HCT116 (cell line): ENCODE measurements at regions not wholly inside any gene's neighbourhood (a gene's known extent, or its start where the extent isn't known, plus 50 kb on each side); places are given as distances from the start of the nearest gene placed in this dataset.

Source experiments
- ATAC-seq: fragments of 200-7000 bp; cut with Tn5 transposase; 2 replicates; pipeline ENCODE4 v1.9.1; 2020; ENCODE audit warnings: mild to moderate bottlenecking, moderate library complexity
- BruUV-seq: library from RNA; stranded (reverse); fragments of 400-500 nt; replicated peaks from 2 replicates; lab custom pipeline; 2021; lab: Mats Ljungman, UMichigan
- CTCF ChIA-PET: fragments of 300-600 bp; sonication (Branson Sonifier 250); formaldehyde crosslinking; loops from one replicate; lab custom pipeline; 2021; ENCODE audit warnings: antibody characterized with exemption; lab: Charles Lee
- POLR2A ChIA-PET: fragments of 300-600, 350-600 bp; sonication (Branson Sonifier 250); formaldehyde crosslinking; loops from one replicate; lab custom pipeline; 2021; ENCODE audit warnings: antibody characterized with exemption; lab: Charles Lee
- RAD21 ChIA-PET, 2 experiments: fragments of 300-600 bp; sonication (Branson Sonifier 250); formaldehyde crosslinking; loops; one replicate each; lab custom pipeline; 2023; ENCODE audit warnings: low total read pairs in 2 of 2; ENCODE audit not compliant: uncharacterized antibody in 2 of 2, unreplicated experiment in 2 of 2, low non-redundant PET in 1 of 2; lab: Charles Lee
- DNase-seq: peaks from one replicate; pipeline ENCODE4 v3.0.0-alpha.2; 2010; ENCODE audit warnings: low read depth, low spot score
- H2AFZ ChIP-seq: fragments of 200-600 bp; shearing (Covaris generic), sonication (generic); 2 replicates; pipeline ENCODE4 v1.6.1; 2017; ENCODE audit warnings: low read depth, mixed run types, mixed read lengths, antibody characterized with exemption, low read length; ENCODE audit not compliant: poor library complexity, severe bottlenecking
- H3K27ac ChIP-seq: 2 replicates; pipeline ENCODE4 v1.5.1; 2012; ENCODE audit warnings: low read depth, low read length
- H3K27me3 ChIP-seq: fragments of 200-600 bp; sonication (generic); 2 replicates; pipeline ENCODE4 v1.6.1; 2016; ENCODE audit warnings: mixed run types, low read length, mixed read lengths; ENCODE audit not compliant: insufficient read depth
- H3K36me3 ChIP-seq, 2 experiments: fragments of 200-500 bp in 1 of 2; fragments of 200-600 bp in 1 of 2; sonication (Bioruptor generic) in 1 of 2; sonication (generic) in 1 of 2; 2 replicates each; pipeline versions ENCODE4 v1.5.1 to v1.6.1; 2014 to 2016; ENCODE audit warnings: low read length in 2 of 2, inconsistent platforms in 1 of 2, mixed read lengths in 1 of 2, mixed run types in 1 of 2; ENCODE audit not compliant: insufficient read depth in 2 of 2, control insufficient read depth in 1 of 2
- H3K4me1 ChIP-seq, 2 experiments: fragments of 200-600 bp in 1 of 2; sonication (generic) in 1 of 2; 2 replicates each; pipeline versions ENCODE4 v1.5.1 to v1.6.1; 2012 to 2017; ENCODE audit warnings: low read length in 2 of 2, inconsistent platforms in 1 of 2, mild to moderate bottlenecking in 1 of 2, mixed read lengths in 1 of 2, mixed run types in 1 of 2, moderate library complexity in 1 of 2; ENCODE audit not compliant: insufficient read depth in 2 of 2, control insufficient read depth in 1 of 2
- H3K4me2 ChIP-seq: fragments of 200-600 bp; sonication (generic); 2 replicates; pipeline ENCODE4 v1.6.1; 2017; ENCODE audit warnings: mixed run types, low read length, mixed read lengths
- H3K4me3 ChIP-seq, 2 experiments: fragments of 200-600 bp in 1 of 2; sonication (generic) in 1 of 2; replicated peaks in 1 of 2; 2 replicates each; pipeline ENCODE4 v1.5.1; 2011 to 2016; ENCODE audit warnings: low read length in 2 of 2, control low read depth in 1 of 2, low read depth in 1 of 2, mild to moderate bottlenecking in 1 of 2, mixed read lengths in 1 of 2, mixed run types in 1 of 2
- H3K79me2 ChIP-seq: fragments of 200-600 bp; sonication (generic); 2 replicates; pipeline ENCODE4 v1.6.1; 2017; ENCODE audit warnings: mild to moderate bottlenecking, mixed run types, low read length, moderate library complexity, mixed read lengths; ENCODE audit not compliant: insufficient read depth
- H3K9ac ChIP-seq: fragments of 200-600 bp; sonication (generic); 2 replicates; pipeline ENCODE4 v1.6.1; 2016; ENCODE audit warnings: low read length, mixed read lengths
- H3K9me2 ChIP-seq: fragments of 200-600 bp; sonication (generic), shearing (Covaris generic); 2 replicates; pipeline ENCODE4 v1.6.1; 2017; ENCODE audit warnings: mixed run types, mild to moderate bottlenecking, moderate library complexity; ENCODE audit not compliant: insufficient read depth
- H3K9me3 ChIP-seq, 2 experiments: fragments of 200-500 bp in 1 of 2; fragments of 200-600 bp in 1 of 2; sonication (Bioruptor generic) in 1 of 2; sonication (generic) in 1 of 2; 2 replicates each; pipeline ENCODE4 v1.6.1; 2014 to 2017; ENCODE audit warnings: low read length in 2 of 2, mixed read lengths in 2 of 2, inconsistent platforms in 1 of 2, low read depth in 1 of 2, mild to moderate bottlenecking in 1 of 2, mixed run types in 1 of 2, moderate library complexity in 1 of 2; ENCODE audit not compliant: control insufficient read depth in 1 of 2, insufficient read depth in 1 of 2
- H4K20me1 ChIP-seq: fragments of 200-600 bp; sonication (generic), shearing (Covaris generic); 2 replicates; pipeline ENCODE4 v1.6.1; 2017; ENCODE audit warnings: mixed run types, mild to moderate bottlenecking, moderate library complexity; ENCODE audit not compliant: insufficient read depth
- ATF3 ChIP-seq: IDR thresholded peaks from 2 replicates; pipeline ENCODE4 v1.6.1; 2012
- CBX3 ChIP-seq: IDR thresholded peaks from 2 replicates; pipeline ENCODE4 v1.6.1; 2012; ENCODE audit warnings: low read depth
- CEBPB ChIP-seq: IDR thresholded peaks from 2 replicates; pipeline ENCODE4 v1.6.1; 2012; ENCODE audit warnings: low read depth
- EGR1 ChIP-seq: IDR thresholded peaks from 2 replicates; pipeline ENCODE4 v1.6.1; 2012; ENCODE audit warnings: low read depth
- ELF1 ChIP-seq: IDR thresholded peaks from 2 replicates; pipeline ENCODE4 v1.6.1; 2012; ENCODE audit warnings: low read depth, borderline replicate concordance
- EZH2 ChIP-seq: fragments of 200-600 bp; sonication (generic); IDR thresholded peaks from 2 replicates; pipeline ENCODE4 v1.6.1; 2017; ENCODE audit warnings: antibody characterized with exemption, mixed run types
- EZH2phosphoT487 ChIP-seq: fragments of 200-600 bp; IDR thresholded peaks from 2 replicates; pipeline ENCODE4 v1.6.1; 2018; ENCODE audit warnings: antibody characterized with exemption, borderline replicate concordance
- JUND ChIP-seq: IDR thresholded peaks from 2 replicates; pipeline ENCODE4 v1.6.1; 2012
- MAX ChIP-seq: IDR thresholded peaks from 2 replicates; pipeline ENCODE4 v1.6.1; 2012
- POLR2A ChIP-seq: IDR thresholded peaks from 2 replicates; pipeline ENCODE4 v1.7.0; 2011; ENCODE audit warnings: borderline replicate concordance; ENCODE audit not compliant: insufficient read depth, insufficient read length; ENCODE audit errors: extremely low read depth
- REST ChIP-seq: IDR thresholded peaks from 2 replicates; pipeline ENCODE4 v1.6.1; 2012; ENCODE audit warnings: low read depth
- SIN3A ChIP-seq: IDR thresholded peaks from 2 replicates; pipeline ENCODE4 v1.6.1; 2012; ENCODE audit warnings: low read depth
- SP1 ChIP-seq: IDR thresholded peaks from 2 replicates; pipeline ENCODE4 v1.6.1; 2012; ENCODE audit warnings: low read depth
- SRF ChIP-seq: IDR thresholded peaks from 2 replicates; pipeline ENCODE4 v1.6.1; 2012; ENCODE audit warnings: low read depth
- TCF7L2 ChIP-seq: IDR thresholded peaks from 2 replicates; pipeline ENCODE4 v1.7.0; 2011; ENCODE audit warnings: borderline replicate concordance, inconsistent platforms; ENCODE audit not compliant: insufficient read depth, insufficient read length; ENCODE audit errors: extremely low read depth
- YY1 ChIP-seq: IDR thresholded peaks from 2 replicates; pipeline ENCODE4 v1.6.1; 2011; ENCODE audit warnings: low read length, low read depth, moderate library complexity, mild to moderate bottlenecking; ENCODE audit not compliant: insufficient replicate concordance; ENCODE audit errors: extremely low read depth
- ZBTB33 ChIP-seq: IDR thresholded peaks from 2 replicates; pipeline ENCODE4 v1.6.1; 2011; ENCODE audit warnings: mild to moderate bottlenecking, low read length, moderate library complexity; ENCODE audit not compliant: insufficient replicate concordance; ENCODE audit errors: extremely low read depth
- ZFX ChIP-seq: fragments of 450-650 bp; IDR thresholded peaks from 2 replicates; pipeline ENCODE4 v1.6.1; 2017
- ZNF274 ChIP-seq: fragments of 200-500 bp; sonication (Bioruptor generic); IDR thresholded peaks from 2 replicates; pipeline ENCODE4 v1.6.1; 2014; ENCODE audit warnings: mild to moderate bottlenecking, low read depth, low read length, inconsistent platforms
- intact Hi-C: fragments of 100-400 bp; cut with micrococcal nuclease; formaldehyde crosslinking; loops from 2 replicates; pipeline ENCODE4 v1.10.0; 2022

GRCh38 chr4:60116592-60116991, 1083.5 kb upstream of the ADGRL3 start:
- H3K9me3 ChIP-seq, result peaks cover 14 to 15% of the 10 kb centered on the region in 2 experiments; a peak in 3 of 4 replicates
- no peaks in the 10 kb centered on the region for H3K79me2 ChIP-seq
- POLR2A ChIA-PET, result no interaction called here
- CTCF ChIA-PET, result no interaction called here
- intact Hi-C loops, result no loop called here
- H3K4me2 ChIP-seq, result no peak overlapping the region
- H3K9ac ChIP-seq, result no peak overlapping the region
- ATAC-seq (no peak), DNase-seq (no peak)
- no peaks in the 10 kb centered on the region for H4K20me1 ChIP-seq
- RAD21 ChIA-PET, result no interaction called here
- BruUV-seq, result no TSS peak
- no peaks in the 10 kb centered on the region for H3K36me3 ChIP-seq
- H2AFZ ChIP-seq, result no peak overlapping the region
- H3K4me3 ChIP-seq, result no peak overlapping the region
- no peak overlapping the region for H3K27ac ChIP-seq
- H3K27me3 ChIP-seq, result no peaks in the 10 kb centered on the region
- TF ChIP-seq REST (no peak), TCF7L2 (no peak), CEBPB (no peak), ZNF274 (no peak), EGR1 (no peak), SP1 (no peak), SIN3A (no peak), EZH2phosphoT487 (no peak), JUND (no peak), CBX3 (no peak), ZFX (no peak), ELF1 (no peak), MAX (no peak), ATF3 (no peak), EZH2 (no peak), ZBTB33 (no peak), SRF (no peak), POLR2A (no peak), YY1 (no peak)
- H3K4me1 ChIP-seq, result no peaks in the 10 kb centered on the region
- H3K9me2 ChIP-seq, result no peaks in the 10 kb centered on the region
